T-helper 2 cell (primary cell): ENCODE measurements at regions not wholly inside any gene's neighbourhood (a gene's known extent, or its start where the extent isn't known, plus 50 kb on each side); places are given as distances from the start of the nearest gene placed in this dataset.
"Not testable (repeated sequence)": the region's sequence is repeated elsewhere in the genome, so short reads cannot be mapped to it uniquely, and the experiment has no call there.

Experiments used
- DNase-seq, 5 experiments: peaks; one replicate each; pipeline versions ENCODE4 v3.0.0 to v3.0.0-alpha.2; 2012 to 2022

DNA sequence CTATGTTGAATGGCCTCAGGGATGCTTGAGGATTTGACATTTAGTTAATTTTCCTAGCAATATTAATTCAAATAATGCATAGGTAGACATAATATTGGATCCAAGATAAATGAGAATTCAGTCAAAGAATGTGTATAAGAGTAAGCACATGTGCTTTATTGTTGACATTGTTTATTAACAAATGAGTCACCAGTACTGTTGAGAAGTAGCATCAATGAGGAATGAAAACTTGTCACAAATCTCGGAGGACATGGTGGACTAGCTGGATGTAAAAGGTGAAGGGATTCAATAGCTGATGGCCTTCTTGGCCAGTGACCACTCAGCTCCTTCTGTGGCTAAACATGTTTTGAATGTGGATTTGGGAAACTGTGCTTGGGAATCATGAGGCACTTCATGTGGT, 1137.0 kb downstream of the HACE1 start:
- DNase-seq, result no peak

DNA sequence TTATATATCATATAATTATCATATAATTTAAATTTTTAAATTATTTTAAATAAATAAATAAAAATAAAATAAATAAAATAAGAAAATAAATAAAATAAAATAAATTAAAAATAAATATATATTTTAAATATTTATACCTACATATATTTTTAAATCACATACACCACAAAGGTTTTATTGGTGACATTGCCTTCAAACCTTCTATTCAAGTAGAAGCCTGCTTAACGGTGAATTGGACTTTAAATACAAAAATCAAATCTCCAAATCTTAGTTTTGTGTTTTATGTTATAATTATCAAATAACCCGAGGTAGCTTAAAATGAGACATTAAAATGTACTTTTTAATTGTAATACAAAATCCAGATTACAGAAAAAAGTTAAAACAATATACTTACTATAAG, 1137.8 kb downstream of the HACE1 start:
- DNase-seq, result no peak

DNA sequence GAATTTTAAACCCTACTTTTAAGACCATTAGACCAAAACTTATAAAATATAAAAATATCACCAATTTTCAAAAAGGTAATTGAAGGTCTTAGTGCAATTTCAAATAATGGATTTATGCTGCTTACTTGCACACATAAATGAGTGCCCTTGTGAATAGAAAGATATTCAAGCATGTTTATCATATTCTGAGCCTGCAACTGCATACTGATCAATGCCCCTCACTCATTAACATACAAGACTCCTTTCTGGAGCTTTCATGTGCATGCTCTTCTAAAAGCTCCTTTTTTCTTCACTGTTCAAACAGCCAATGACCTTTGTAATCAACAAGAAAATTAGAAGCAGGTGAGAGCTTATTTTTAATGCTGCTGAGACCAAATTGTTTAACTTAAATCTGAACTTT, 1139.3 kb downstream of the HACE1 start:
- DNase-seq, result no peak

DNA sequence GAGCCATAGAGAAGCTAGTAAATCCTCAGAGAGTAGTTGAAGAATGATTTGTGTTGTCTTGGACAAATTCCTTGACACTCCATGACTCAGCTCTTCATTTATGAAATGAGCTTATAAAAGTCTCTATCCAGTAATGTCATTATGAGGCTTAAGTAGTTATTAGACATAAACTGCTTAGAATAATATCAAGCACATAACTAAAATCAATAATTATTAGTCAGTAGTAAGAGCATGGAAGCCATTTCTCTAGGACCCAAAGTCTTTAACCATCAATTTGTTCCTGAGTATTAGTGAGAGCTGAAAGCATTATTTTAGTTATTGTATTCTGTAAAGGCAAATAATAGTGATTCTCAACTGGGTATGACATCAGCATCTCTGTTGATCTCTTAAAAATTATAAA, 1140.2 kb downstream of the HACE1 start:
- DNase-seq, result no peak

DNA sequence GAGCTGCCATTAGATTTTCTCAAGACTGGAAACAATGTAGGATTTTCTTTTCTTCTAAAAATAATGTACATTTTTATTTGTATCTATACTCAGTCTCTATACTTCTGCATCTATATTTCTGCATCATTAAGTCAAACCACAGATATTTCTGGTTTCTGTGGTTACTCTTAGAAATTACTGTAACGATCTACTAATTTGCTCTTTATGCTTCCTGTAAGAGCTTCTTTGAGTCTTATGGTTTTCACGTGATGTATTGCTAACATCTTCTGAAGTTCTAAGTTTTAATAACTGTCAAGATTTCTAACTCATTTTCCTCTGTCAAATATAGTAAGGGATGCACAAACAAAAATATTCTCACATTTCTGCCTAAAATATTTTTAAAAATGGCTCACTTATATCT, 1144.5 kb downstream of the HACE1 start:
- no peak for DNase-seq

DNA sequence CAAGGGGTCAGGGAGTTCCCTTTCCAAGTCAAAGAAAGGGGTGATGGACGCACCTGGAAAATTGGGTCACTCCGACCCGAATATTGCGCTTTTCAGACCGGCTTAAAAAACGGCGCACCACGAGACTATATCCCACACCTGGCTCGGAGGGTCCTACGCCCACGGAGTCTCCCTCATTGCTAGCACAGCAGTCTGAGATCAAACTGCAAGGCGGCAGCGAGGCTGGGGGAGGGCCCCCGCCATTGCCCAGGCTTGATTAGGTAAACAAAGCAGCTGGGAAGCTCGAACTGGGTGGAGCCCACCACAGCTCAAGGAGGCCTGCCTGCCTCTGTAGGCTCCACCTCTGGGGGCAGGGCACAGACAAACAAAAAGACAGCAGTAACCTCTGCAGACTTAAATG, 1150.5 kb downstream of the HACE1 start:
- DNase-seq, result not testable (repeated sequence)

DNA sequence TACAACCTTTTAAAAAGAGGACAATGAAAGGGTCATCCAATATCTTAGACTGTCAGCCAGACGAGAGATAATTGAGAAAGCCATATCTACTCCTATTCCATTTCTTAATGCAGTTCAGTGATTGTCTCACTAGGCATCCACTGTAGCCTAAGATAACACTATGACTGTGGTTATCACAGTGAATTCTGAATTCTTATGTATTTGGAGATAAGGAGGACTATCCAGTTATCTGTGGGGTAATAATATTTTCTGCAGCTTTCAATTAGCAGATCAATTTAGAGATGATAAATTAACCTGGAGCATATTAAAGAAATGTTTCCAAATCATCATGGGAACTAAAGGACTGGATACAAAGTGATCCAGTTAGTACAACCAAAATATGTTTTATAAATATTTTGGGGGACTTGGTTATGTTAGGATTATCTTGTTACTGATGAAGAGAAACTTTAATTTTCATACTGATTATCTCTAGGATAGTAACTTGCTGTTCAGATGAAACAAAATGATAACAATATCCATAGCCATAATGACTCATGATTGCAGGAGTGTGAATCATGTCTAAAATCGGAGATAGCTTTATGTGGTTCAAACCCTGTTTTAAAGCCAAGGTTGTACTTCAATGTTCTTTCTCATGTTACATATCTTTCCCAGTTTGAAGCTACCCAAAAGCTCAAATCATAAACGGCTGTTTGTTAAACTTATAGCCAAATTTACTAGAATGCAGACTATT, 1152.0 kb downstream of the HACE1 start:
- no peak for DNase-seq

DNA sequence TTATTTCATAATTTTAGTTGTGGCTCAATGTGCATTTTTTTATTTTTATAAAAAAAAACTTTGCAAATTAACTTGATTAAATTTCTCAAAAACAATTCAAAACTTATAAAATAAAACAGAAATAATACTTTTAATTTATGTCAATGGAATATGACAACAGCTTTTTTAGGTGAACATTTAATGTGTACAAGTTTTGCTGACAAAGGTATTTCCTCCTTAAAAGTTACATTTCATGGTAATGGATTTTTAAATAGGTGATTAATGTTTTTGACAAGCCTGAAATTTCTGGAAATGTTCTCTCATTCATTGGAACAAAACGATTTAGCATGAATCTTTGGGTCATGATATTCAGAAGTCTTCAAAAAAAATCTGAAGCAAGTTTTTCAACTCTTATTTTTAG, 1160.0 kb downstream of the HACE1 start:
- DNase-seq, result no peak

DNA sequence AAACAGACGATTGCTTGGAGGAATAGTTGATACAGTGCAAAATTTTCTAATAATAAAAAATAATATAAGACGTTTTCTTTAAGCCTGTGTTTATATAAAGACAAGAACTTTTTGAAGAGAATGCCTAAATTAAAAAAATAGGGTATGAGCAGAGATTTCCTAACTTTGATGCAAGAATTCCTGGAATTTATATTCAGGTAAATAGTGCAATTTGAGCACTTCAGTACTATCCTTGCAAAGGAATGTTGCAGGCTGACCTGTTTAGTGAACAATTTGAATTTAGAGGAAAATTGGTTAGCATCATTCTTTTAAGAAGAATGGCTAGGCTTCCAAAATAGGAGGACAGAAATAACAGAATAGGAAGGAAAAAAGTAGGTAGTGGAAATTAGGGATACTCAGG, 1172.3 kb downstream of the HACE1 start:
- no peak for DNase-seq

DNA sequence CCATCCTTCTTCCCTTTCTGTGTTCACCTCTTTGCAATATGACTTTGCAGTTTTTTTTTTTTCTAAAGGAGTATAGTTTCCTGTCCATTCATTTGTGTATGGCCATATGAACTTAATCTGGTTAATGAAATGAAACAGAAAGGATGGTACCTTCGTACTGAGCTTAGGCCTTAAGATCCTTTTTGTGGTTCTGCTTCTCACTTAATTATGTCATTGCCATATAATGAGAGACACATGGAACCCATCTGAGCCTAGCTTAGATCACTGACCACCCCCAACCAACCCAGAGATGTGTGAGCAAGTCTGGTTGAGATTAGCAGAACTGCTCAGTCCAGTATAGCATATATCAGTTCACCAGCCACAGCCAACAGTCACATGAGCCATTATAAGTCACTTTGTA, 1179.6 kb downstream of the HACE1 start:
- no peak for DNase-seq

DNA sequence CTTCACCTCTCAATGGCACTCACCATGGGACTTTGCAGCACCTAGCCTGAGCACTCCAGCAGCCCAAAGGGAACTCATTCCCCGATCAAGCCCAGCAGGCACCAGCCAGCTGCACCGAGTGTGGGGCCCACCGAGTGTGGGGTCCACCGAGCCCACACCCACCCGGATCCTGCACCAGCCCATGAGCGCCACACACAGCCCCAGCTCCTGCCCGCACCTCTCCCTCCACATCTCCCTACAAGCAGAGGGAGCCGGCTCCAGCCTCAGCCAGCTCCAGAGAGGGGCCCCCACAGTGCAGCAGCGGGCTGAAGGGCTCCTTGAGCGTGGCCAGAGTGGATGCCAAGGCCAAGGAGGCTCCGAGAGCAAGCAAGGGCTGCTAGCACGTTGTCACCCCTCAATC, 1182.4 kb downstream of the HACE1 start:
- no peak for DNase-seq

DNA sequence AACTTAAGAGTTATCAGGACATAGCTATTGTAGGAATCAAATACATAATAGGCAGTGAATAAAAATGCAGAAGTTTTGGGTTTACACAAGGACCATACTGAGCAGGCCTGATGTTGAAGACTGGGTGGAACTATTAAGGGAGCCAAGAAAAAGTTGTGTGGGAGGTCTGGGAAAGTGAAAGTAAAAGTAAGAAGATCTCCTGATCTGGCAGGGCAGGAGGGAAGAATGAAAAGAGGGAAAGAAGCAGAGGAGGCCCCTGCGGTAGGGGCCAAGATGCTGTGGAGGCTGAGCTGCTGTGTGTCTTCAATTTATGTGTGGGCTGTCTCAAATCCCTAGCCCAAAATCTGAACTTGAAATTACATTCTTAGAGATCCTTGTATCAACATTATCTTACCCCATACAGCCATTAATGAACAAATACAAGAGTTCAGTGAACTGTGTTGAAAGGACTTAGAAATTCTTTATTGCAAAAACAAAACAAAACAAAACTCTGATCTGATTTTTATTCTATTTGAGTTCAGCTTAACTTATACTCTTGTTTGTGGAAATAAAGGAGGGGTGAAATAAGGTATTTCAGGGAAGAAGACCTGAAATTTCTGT, 1183.8 kb downstream of the HACE1 start:
- no peak for DNase-seq

DNA sequence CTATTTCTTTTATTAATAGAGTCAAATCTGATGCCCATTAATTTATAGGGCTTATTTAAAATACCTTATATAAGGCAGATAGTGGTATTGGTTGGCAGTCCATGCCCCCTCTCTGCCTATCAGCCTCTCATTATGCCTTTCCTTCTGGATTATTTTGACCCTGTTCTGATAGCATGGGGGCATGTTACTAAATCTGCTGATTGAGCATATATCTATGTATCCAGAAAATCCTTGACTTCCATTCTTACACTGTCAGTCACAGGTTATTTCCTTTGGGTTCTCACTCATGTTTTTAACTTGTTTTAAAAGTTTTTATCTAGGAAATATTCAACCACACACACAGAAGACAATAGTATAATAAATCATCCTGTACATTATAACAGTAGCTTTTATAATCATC, 1184.9 kb downstream of the HACE1 start:
- DNase-seq, result no peak

DNA sequence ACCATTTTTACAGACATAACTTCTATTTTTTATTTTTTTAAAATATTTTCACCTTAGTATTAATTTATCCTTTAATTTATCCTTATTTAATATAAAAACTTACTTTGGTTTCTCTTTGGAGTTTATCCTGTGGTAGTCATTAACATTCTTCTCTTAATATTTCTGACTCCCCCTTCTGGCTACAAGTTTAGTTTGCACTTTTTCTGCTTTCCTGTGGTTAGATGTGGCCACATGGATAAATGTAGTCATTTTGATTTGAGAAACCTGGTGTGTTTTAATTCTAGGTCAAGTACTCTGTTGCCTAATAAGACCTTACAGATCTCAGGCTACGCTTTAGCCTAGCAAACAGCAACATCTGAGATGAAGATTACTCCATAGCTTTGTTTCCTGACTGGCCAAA, 1187.5 kb downstream of the HACE1 start:
- no peak for DNase-seq

DNA sequence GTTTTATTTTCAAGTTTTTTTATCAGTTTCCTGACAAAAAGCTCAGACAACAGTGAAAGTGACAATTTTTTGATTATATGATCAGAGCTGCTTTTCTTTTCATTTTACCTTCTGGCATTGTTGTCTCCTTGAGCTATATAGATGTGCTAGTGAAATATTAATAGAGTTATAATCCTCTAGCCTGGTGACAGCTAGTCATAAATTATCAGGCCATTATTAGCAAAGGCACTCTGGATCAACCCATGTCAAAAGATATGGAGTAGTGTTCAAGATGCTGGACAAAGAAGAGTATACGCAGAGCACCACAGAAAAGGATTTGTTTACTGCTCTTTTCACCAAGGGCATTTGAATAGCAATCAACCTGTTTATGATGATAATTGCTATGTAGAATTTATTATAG, 1230.1 kb downstream of the HACE1 start:
- DNase-seq, result no peak

DNA sequence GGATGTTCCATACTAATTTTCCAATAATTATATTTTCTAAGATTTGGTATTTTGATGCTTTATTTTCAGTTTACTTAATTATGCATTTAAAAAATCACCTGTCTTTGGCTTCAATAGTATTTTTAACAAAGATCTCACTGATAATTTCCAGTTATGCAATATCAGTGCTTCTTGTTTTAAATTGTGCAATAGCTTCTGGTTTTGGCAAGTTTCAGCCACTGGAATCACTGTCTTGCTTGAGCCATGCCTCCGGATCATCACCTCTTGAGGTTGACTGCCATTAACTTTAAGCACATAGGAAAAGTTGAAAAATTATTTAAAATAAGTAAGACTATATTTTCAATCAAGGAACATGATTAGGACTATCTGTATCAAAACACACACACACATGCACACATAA, 1242.1 kb downstream of the HACE1 start:
- no peak for DNase-seq

DNA sequence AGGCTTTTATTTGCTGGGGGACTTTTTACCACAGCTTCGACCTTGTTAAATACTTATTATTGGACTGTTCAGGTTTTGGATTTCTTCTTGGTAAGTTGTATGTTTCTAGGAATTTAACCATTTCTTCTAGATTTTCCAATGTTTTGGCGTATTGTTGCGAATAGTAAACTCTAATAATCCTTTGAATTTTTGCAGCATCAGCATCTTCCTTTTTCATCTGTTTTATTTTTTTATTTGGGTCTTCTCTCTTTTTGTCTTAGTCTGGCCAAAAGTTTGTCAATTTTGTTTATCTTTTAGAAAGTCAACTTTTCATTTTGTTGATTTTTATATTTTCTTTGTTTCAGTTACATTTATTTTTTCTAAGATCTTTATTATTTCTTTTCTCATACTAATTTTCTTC, 1272.0 kb downstream of the HACE1 start:
- no peak for DNase-seq

DNA sequence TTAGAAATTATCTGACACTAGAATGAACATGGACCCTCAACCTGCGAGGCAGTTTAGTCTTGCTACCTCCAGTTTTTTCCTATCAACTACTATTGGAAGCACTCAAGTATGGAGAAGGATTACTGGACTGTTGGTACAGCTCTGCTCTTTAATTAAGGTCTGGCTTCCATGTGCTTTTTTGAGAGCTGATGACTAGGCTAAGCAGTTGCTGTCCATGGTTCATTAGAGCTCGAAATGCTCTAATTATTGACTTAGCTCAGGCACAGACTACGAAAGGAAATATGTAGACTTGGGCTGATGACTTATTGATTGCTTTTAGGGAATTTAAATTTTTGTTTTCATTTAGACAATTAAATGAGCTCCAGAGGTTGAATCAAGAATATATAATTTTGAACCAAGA, 1281.6 kb downstream of the HACE1 start:
- no peak for DNase-seq

DNA sequence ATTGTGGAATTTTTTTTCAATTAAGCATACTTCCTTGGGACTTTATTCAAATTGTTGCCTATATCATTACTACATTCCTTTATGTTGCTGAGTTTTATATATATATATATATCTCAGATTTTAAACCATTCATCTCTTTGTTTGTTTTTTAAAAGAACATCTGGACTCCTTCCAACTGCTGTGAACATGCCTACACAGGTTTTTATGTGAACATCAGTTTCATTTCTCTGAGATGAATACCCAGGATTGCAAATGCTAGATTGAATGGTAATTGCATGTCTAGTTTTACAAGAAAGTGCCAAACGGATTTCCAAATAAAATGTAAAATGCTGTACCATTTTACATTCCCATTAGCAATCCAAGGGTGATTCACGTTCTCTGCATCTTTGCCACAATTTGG, 1289.3 kb downstream of the HACE1 start:
- DNase-seq, result no peak

DNA sequence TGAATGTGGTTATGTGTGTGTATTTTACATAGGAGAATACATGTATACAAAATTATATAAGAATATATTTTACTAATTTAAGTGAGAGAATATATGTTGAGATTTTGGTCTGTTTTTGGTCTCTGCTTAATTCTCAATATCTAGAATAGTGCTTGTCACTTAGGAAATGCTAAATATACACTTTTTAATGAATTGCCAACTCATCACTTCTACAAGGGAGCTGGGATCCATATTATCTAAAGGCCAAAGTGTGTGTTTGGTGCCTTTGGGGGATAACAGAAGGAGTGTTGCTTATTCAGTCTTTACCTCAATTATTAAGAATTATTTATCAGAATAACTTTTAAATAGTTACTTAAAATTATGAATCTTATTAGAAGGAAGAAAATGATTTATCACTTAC, 1304.8 kb downstream of the HACE1 start:
- no peak for DNase-seq

DNA sequence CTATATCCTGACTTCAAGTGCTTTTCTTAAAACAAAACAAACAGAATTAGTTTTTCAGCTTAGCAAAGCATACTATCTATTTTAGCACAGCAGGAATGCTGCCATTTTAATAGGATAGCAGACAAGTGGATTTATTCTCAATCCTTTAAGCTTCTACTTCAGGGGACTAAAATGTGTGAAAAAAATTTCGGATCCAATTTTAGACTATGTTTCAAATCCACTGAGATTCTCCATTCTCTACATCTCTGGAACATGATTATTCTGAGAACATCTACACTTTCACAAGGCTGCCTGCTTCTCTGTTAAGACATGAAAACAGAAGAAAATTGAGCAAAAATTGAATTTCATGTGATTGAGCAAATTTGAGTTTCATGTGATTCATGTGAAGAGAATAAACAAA, 1321.3 kb downstream of the HACE1 start:
- no peak for DNase-seq

DNA sequence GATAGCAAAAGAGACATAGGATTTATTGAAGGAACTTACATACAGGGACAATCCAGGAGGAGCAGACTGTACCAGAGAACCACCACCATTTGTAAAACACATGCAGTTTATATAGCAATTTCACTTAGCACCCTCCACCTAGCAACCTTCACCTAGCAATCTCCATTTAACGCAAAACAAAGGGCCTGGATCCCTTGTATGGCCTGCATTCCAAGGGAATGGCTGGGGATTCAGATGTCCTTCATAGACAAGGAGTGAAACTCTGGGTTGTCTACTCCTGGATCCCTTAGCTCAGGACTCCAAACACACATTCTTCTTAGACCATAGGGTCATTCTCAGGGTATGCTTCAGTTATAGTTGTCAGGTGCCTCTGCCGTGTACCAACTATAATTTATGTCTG, 1324.9 kb downstream of the HACE1 start:
- DNase-seq, result no peak

DNA sequence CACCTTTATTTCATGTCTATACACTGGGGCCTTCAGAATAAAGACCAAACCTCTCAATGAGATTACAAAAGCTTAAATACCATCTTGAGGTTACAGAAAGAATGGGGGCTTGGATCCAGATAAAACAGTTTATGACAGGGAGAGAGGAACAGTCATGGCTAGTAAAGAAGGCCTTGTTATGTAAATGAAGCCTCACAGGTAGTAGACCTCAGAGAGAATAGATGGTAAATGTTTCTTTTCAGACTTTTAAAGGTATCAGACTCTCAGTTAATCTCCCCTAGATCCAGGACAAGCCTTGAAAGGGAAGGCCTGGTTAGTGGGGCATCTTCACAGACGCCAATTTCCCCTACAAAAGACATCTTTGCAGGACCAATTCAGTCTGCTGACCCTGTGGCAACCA, 1325.6 kb downstream of the HACE1 start:
- no peak for DNase-seq

DNA sequence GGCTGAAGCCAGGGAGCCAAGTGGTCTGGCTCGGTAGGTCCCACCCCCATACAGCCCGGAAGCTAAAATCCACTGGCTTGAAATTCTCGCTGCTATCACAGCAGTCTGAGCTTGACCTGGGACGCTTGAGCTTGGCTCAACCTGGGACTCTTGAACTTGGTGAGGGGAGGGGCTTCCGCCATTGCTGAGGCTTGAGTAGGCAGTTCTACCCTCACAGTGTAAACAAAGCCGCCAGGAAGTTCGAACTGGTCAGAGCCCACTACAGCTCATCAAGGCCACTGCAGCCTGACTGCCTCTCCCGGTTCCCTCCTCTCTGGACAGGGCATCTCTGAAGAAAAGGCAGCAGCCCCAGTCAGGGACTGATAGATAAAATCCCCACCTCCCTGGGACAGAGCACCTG, 1337.7 kb downstream of the HACE1 start:
- DNase-seq, result no peak

DNA sequence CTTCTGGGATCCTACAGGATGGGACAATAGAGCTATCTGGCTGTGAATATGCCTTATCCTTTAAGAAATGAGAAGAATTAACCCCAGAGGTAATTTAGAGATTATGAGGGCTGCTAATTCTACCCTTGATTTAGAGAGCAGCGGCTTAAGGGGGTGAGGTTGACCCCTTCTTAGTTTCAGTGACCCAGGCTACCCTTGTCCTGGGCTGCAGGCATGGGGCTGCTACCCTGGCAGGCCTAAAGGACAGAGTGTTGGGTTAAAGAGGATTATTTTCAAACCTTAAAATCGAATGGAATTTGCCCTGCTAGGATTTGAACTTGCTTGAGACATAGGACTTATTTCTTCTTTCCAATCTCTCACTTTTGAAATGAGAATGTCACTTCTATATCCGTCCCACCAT, 1343.4 kb downstream of the HACE1 start:
- no peak for DNase-seq
